RWPE1 (cell line): ENCODE measurements at regions not wholly inside any gene's neighbourhood (a gene's known extent, or its start where the extent isn't known, plus 50 kb on each side); places are given as distances from the start of the nearest gene placed in this dataset.

Source experiments
- CTCF ChIA-PET: fragments of 350-600 bp; sonication (Branson Sonifier 250); formaldehyde crosslinking; extraction: SDS; loops from one replicate; lab custom pipeline; 2021; lab: Yijun Ruan, JAX
- POLR2A ChIA-PET: fragments of 400-600 bp; formaldehyde crosslinking; extraction: SDS; loops from one replicate; lab custom pipeline; 2020; ENCODE audit warnings: antibody characterized with exemption; ENCODE audit not compliant: low non-redundant PET; lab: Yijun Ruan, JAX
- DNase-seq: peaks from one replicate; pipeline ENCODE4 v3.0.0; 2012; ENCODE audit warnings: low spot score
- H3K27ac ChIP-seq: fragments of 450-650 bp; 2 replicates; pipeline ENCODE4 v1.5.1; 2017
- TF ChIP-seq, protein P1 (sequence below): fragments of 450-650 bp; conservative IDR thresholded peaks from 2 replicates; pipeline ENCODE4 v1.5.1; 2017; ENCODE audit warnings: low read depth, mild to moderate bottlenecking

DNA sequence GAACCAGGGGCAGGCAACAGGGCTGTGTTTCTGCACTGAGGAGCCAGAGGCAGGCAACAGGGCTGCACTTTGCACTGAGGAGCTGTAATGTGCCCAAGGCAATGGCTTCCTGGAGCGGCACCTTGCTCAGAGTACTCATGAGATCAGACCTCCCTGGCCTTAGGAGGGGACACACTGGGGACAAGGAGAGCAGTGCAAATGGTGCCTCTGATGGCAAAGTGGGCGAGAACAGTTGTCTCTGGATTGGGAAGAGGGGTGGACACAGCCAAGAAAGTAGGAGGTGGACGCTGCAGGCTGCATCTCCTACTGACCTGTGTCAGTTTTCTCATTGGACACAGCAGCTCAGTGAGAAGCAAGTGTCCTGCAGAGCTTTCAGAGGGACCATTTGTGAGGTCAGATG, 1443.3 kb downstream of the TBC1D22A start:
- DNase-seq = no peak
- no peak overlapping the region for H3K27ac ChIP-seq
- ChIA-PET POLR2A (no interaction called here), CTCF (no interaction called here)
- TF ChIP-seq, protein P1, sequence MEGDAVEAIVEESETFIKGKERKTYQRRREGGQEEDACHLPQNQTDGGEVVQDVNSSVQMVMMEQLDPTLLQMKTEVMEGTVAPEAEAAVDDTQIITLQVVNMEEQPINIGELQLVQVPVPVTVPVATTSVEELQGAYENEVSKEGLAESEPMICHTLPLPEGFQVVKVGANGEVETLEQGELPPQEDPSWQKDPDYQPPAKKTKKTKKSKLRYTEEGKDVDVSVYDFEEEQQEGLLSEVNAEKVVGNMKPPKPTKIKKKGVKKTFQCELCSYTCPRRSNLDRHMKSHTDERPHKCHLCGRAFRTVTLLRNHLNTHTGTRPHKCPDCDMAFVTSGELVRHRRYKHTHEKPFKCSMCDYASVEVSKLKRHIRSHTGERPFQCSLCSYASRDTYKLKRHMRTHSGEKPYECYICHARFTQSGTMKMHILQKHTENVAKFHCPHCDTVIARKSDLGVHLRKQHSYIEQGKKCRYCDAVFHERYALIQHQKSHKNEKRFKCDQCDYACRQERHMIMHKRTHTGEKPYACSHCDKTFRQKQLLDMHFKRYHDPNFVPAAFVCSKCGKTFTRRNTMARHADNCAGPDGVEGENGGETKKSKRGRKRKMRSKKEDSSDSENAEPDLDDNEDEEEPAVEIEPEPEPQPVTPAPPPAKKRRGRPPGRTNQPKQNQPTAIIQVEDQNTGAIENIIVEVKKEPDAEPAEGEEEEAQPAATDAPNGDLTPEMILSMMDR = no peak

DNA sequence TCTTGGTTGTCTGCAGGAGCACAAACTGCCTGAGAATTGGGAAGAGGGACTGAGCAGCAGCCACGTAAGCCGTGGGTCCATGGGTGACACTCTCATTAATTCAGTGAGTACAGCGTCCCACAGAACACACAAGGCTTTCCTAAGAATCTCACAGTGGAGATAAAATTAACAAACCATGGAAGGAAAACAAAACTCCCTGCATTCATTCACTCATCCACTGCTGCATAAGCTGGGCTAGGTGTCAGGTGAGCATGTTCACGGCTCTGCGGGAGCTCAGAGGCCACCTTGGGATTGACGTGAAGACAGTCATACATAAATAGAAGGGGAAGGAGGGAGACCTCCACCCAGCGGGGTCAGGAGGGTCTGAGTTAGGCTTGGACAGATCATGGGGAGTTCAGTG, 1442.7 kb downstream of the TBC1D22A start:
- TF ChIP-seq, protein P1 = no peak
- no peak for DNase-seq
- H3K27ac ChIP-seq = no peak overlapping the region
- ChIA-PET CTCF (no interaction called here), POLR2A (no interaction called here)

DNA sequence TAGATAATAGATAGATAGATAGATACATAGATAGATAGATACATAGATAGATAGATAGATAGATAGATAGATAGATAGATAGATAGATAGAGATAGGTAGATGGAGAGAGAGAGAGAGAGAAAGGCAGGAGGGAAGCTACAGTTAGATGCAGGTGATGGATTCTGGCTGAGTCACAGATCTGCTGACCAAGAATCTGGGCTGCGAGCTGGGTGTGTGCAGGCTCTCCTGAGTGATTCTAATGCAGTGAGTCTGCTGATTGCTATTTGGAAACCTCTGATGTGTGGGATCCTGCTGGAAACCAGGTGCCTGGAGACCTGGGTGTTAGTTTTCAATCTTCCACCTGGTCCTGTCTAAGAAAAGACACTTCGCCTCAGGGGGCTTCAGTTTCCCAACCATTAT, 1441.8 kb downstream of the TBC1D22A start:
- POLR2A ChIA-PET = no interaction called here
- DNase-seq = no peak
- no peak overlapping the region for H3K27ac ChIP-seq
- CTCF ChIA-PET = no interaction called here
- TF ChIP-seq, protein P1 = no peak

DNA sequence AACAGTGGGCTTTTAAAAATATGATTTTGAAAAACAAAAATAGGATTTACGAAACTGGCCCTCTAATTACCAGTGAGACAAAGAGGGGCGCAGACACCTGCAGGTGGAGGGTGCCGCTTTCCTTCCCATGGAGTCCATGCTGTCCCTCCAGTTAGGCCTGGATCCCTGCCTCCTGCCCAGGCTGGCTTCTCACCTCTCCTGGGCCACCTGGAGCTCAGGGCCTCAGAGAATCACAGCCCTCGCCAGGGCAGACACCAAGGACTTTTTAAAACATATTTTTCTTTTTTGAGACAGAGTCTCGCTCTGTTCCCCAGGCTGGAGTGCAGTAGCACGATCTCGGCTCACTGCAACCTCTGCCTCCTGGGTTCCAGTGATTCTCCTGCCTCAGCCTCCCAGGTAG, 1437.2 kb downstream of the TBC1D22A start:
- no peak for DNase-seq
- CTCF ChIA-PET = no interaction called here
- TF ChIP-seq, protein P1 = no peak
- no peak overlapping the region for H3K27ac ChIP-seq
- POLR2A ChIA-PET = no interaction called here

DNA sequence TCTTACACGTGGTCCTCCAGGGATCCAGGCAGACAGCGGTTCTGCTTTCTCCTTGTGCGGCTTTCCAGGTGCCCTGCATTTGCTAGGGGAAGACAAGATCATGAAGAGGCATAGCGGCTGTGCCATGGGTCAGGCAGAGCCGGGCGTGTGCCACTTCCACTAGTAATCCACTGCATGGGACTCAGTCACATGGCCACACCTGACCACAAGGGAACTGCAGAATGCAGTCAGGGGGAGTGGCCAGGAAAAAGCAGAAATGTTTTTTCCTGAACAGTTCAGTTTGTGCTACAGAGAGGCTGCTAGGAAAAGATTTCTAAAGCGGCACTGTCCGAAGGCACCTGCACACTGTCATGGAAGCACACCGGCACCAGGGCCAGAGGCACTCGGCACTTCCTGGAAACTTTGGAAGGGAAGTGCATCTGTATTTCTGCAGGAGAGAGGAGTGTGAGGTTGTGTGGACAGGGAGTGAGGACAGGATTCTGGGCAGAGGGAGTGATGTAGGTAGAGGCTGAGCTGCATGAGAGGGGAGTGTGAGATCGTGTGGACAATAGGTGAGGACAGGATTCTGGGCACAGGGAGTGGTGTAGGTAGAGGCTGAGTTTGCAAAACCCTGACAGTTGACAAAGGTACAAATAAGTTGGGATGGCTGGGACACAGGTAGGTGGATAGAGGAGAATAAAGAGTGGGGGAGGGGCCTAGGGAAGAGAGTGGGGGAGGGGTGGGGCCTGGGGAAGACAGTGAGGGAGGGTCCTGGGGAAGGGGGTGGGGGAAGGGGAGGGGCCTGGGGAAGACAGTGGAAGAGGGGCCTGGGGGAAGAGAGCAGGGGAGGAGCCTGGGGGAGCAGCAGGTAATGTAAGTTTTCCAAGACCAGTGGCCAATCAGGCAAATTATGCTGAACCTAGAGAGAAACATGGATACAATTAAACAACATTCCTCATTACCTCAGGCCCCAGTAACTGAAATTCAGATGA, 1436.3 kb downstream of the TBC1D22A start:
- CTCF ChIA-PET = no interaction called here
- DNase-seq = no peak
- TF ChIP-seq, protein P1 = no peak
- POLR2A ChIA-PET = no interaction called here
- no peak overlapping the region for H3K27ac ChIP-seq

DNA sequence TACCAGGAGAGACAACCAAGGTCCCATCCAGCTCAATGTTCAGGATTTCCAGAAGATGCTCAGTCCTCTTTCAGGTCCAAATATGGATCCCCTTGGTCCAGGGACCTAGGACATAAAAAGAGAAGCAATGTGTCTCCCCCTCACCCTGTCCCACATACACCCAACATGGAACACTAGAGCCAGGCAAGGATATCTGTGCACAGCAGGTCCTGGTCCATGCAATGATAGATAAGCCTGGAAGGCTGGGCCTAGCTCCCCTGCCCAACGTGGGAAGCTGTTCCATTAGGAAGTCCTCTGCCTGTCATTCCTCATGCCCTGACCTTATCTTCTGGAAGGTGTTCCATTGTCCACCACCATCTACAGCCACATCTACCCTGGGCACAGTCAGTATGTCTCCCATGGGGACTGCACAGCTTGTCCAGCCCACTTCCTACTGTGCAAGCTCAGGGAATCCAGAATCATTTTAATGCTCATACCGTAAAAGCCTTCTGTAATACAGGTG, 1434.8 kb downstream of the TBC1D22A start:
- POLR2A ChIA-PET = no interaction called here
- TF ChIP-seq, protein P1 = no peak
- no peak overlapping the region for H3K27ac ChIP-seq
- DNase-seq = no peak
- CTCF ChIA-PET = interaction anchor here (0.6 kb wide), 1 partner anchor 64 kb away, joined by 3 read pairs; no protein-coding TSS in a partner anchor
